Ectodermal cell (in vitro differentiated cells): ENCODE measurements at regions not wholly inside any gene's neighbourhood (a gene's known extent, or its start where the extent isn't known, plus 50 kb on each side); places are given as distances from the start of the nearest gene placed in this dataset.
"Not testable (repeated sequence)": the region's sequence is repeated elsewhere in the genome, so short reads cannot be mapped to it uniquely, and the experiment has no call there.

Source experiments
- H3K27ac ChIP-seq: 2 replicates; pipeline ENCODE4 v1.7.0; 2013; ENCODE audit warnings: mild to moderate bottlenecking, low read depth, low read length; ENCODE audit not compliant: insufficient read depth, poor library complexity, severe bottlenecking
- H3K27me3 ChIP-seq: 2 replicates; pipeline ENCODE4 v1.7.0; 2013; ENCODE audit warnings: mild to moderate bottlenecking, low read length; ENCODE audit not compliant: insufficient read depth, control insufficient read depth, poor library complexity, severe bottlenecking
- H3K36me3 ChIP-seq: one replicate; pipeline ENCODE4 v1.7.0; 2013; ENCODE audit warnings: low read length; ENCODE audit not compliant: control insufficient read depth, insufficient read depth
- H3K4me1 ChIP-seq: one replicate; pipeline ENCODE4 v1.7.0; 2013; ENCODE audit warnings: low read length; ENCODE audit not compliant: control insufficient read depth, insufficient read depth
- H3K4me3 ChIP-seq: 2 replicates; pipeline ENCODE4 v1.7.0; 2013; ENCODE audit warnings: low read depth, low read length, control low read depth; ENCODE audit not compliant: insufficient read depth
- H3K9me3 ChIP-seq: 2 replicates; pipeline ENCODE4 v1.7.0; 2013; ENCODE audit warnings: mild to moderate bottlenecking, low read length, moderate library complexity; ENCODE audit not compliant: control insufficient read depth
- WGBS, 2 experiments: methylation state at CpG; one replicate each; pipeline ENCODE4 v1.1.7; 2013; ENCODE audit warnings: missing lambda C conversion rate in 2 of 2; 5-methylcytosine and 5-hydroxymethylcytosine counted together

DNA sequence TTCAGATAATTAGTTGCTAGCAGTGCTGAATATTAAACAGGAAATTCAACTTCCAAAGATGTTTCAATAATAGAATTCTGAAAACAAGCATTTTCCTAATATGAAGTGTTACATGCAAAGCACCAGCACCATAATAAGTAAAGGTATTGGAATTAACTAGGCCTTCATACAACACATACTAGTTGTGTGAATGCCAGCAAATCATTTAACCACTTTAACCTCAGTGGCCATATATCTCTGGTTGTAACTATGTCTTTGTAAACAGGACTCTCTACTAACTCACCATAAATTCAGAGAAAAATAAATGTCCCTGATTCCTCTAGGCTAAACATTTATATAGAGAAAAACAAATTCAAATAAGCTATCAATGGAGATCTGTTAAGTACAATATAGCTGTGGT, 65.1 kb upstream of the NBPF26 start:
- not testable (repeated sequence) for H3K27ac ChIP-seq, H3K9me3 ChIP-seq, H3K27me3 ChIP-seq, H3K4me3 ChIP-seq, H3K4me1 ChIP-seq, H3K36me3 ChIP-seq

GRCh38 chr1:120659133-120659532, 64.6 kb upstream of the NBPF26 start:
- not testable (repeated sequence) for H3K4me1 ChIP-seq, H3K4me3 ChIP-seq, H3K36me3 ChIP-seq, H3K27me3 ChIP-seq, H3K9me3 ChIP-seq, H3K27ac ChIP-seq
- no CpG with 5 or more reads among the region's 2 CpGs for WGBS, 2 experiments

GRCh38 chr1:120664376-120665249, 59.1 kb upstream of the NBPF26 start:
- peak overlapping the region; percentile 13 for H3K4me3 ChIP-seq
- not testable (repeated sequence) for H3K27me3 ChIP-seq, H3K4me1 ChIP-seq, H3K9me3 ChIP-seq, H3K27ac ChIP-seq, H3K36me3 ChIP-seq
- 7 to 59% methylated on average over 2 to 8 of the region's 22 CpGs for WGBS, 2 experiments

DNA sequence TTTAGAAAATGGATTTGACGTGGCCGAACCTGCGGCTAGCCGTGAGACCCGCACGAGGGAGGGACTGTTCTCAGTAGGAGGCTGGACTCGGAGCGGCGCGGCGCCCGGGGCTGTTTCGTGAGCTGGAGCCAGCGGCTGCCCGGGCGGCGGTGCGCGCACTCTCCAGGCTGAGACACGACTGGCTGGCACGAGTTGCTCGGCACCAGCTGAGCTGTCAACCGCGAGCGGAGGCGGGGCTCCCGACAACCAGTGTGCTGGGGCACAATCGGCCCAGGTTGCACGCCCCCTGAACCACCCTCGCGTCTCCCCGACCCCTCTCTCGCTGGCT, 58.5 kb upstream of the NBPF26 start:
- peak overlapping the region; percentile 13 for H3K4me3 ChIP-seq
- 0% methylated on average over 4 to 6 of the region's 33 CpGs for WGBS, 2 experiments

DNA sequence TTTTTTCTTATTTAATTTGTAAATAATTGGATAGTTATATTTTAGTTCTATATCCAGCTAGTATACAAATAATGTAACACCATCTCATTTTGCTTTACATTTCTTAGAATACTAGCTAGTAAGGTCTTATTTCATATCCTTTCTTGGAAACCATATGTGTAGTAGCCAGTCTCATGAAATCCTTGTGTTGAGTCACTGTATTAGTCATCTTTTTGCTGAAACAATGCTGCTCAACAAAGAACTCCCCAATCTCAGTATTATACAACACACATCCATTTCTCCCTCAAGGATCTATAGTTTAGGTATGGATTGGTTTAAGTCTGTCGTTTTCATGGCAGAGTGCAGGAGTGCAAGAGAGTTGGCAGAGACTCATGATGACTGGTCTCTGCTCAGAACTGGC, 55.6 kb upstream of the NBPF26 start:
- H3K27ac ChIP-seq, H3K4me1 ChIP-seq, H3K4me3 ChIP-seq, H3K36me3 ChIP-seq, H3K27me3 ChIP-seq, H3K9me3 ChIP-seq: not testable (repeated sequence)
- WGBS, 2 experiments: no CpG with 5 or more reads among the region's 1 CpG

More for the DNA sequence above, 58.5 kb upstream of the NBPF26 start:
- not testable (repeated sequence) for H3K36me3 ChIP-seq, H3K27ac ChIP-seq, H3K4me1 ChIP-seq, H3K9me3 ChIP-seq, H3K27me3 ChIP-seq
